Neuronal stem cell (in vitro differentiated cells): ENCODE measurements at regions not wholly inside any gene's neighbourhood (a gene's known extent, or its start where the extent isn't known, plus 50 kb on each side); places are given as distances from the start of the nearest gene placed in this dataset.
A peak's percentile ranks its signal among the peaks of the same experiment; 100 is the strongest.

Source experiments
- DNase-seq: peaks from one replicate; pipeline ENCODE4 v3.0.0-alpha.2; 2013; ENCODE audit warnings: low spot score
- H2AFZ ChIP-seq: one replicate; pipeline ENCODE4 v1.6.1; 2013; ENCODE audit warnings: mild to moderate bottlenecking, low read length, inconsistent platforms
- H2AK5ac ChIP-seq: 2 replicates; pipeline ENCODE4 v1.6.1; 2013; ENCODE audit warnings: low read depth, mild to moderate bottlenecking, inconsistent platforms, low read length, moderate library complexity, mixed read lengths
- H2BK120ac ChIP-seq: 2 replicates; pipeline ENCODE4 v1.6.1; 2013; ENCODE audit warnings: low read depth, mild to moderate bottlenecking, inconsistent platforms, low read length, moderate library complexity, mixed read lengths
- H2BK12ac ChIP-seq: one replicate; pipeline ENCODE4 v1.6.1; 2013; ENCODE audit warnings: low read length, inconsistent platforms
- H2BK15ac ChIP-seq: 2 replicates; pipeline ENCODE4 v1.6.1; 2013; ENCODE audit warnings: mild to moderate bottlenecking, low read length, inconsistent platforms, mixed read lengths
- H2BK5ac ChIP-seq: one replicate; pipeline ENCODE4 v1.6.1; 2013; ENCODE audit warnings: inconsistent platforms, mild to moderate bottlenecking, low read length, moderate library complexity
- H3K14ac ChIP-seq: one replicate; pipeline ENCODE4 v1.6.1; 2013; ENCODE audit warnings: low read length, inconsistent platforms
- H3K18ac ChIP-seq: 2 replicates; pipeline ENCODE4 v1.6.1; 2013; ENCODE audit warnings: low read length, inconsistent platforms
- H3K23ac ChIP-seq: 2 replicates; pipeline ENCODE4 v1.6.1; 2013; ENCODE audit warnings: low read depth, mild to moderate bottlenecking, mixed read lengths, low read length, inconsistent platforms; ENCODE audit not compliant: poor library complexity
- H3K27ac ChIP-seq: replicated peaks from 3 replicates; pipeline ENCODE4 v1.5.1; 2013; ENCODE audit warnings: low read length, inconsistent platforms
- H3K27me3 ChIP-seq, 3 experiments: 2 replicates each; pipeline ENCODE4 v1.6.1; 2013; ENCODE audit warnings: low read length in 3 of 3, mild to moderate bottlenecking in 2 of 3, inconsistent platforms in 1 of 3, low read depth in 1 of 3, mixed read lengths in 1 of 3, moderate library complexity in 1 of 3; ENCODE audit not compliant: control insufficient read depth in 3 of 3, insufficient read depth in 3 of 3
- H3K36me3 ChIP-seq, 2 donors: replicated peaks in 1 of 2; 2 replicates each; pipeline ENCODE4 v1.6.1; 2013; ENCODE audit warnings: low read length in 2 of 2; ENCODE audit not compliant: control insufficient read depth in 2 of 2, insufficient read depth in 2 of 2
- H3K4ac ChIP-seq: 2 replicates; pipeline ENCODE4 v1.6.1; 2013; ENCODE audit warnings: inconsistent platforms, mild to moderate bottlenecking, low read length, moderate library complexity
- H3K4me1 ChIP-seq, 2 donors: 1 replicate in 1 of 2; 2 replicates in 1 of 2; pipeline ENCODE4 v1.6.1; 2013; ENCODE audit warnings: low read length in 2 of 2, low read depth in 1 of 2; ENCODE audit not compliant: control insufficient read depth in 2 of 2, insufficient read depth in 1 of 2
- H3K4me2 ChIP-seq: one replicate; pipeline ENCODE4 v1.6.1; 2013; ENCODE audit warnings: mild to moderate bottlenecking, low read length, inconsistent platforms; ENCODE audit not compliant: insufficient read depth, poor library complexity, severe bottlenecking
- H3K4me3 ChIP-seq, 2 donors: 2 replicates each; pipeline ENCODE4 v1.5.1; 2013; ENCODE audit warnings: low read length in 2 of 2, mild to moderate bottlenecking in 2 of 2, inconsistent platforms in 1 of 2, moderate library complexity in 1 of 2
- H3K79me1 ChIP-seq: one replicate; pipeline ENCODE4 v1.6.1; 2013; ENCODE audit warnings: low read depth, mild to moderate bottlenecking, inconsistent platforms, low read length, moderate library complexity
- H3K9ac ChIP-seq: one replicate; pipeline ENCODE4 v1.6.1; 2013; ENCODE audit warnings: mild to moderate bottlenecking, low read depth, low read length, inconsistent platforms; ENCODE audit not compliant: poor library complexity
- H3K9me3 ChIP-seq, 2 donors: replicated peaks in 1 of 2; 2 replicates each; pipeline versions ENCODE3 to v1.6.1; 2013; ENCODE audit warnings: low read length in 2 of 2, mild to moderate bottlenecking in 2 of 2, inconsistent platforms in 1 of 2, low read depth in 1 of 2, mixed read lengths in 1 of 2, moderate library complexity in 1 of 2; ENCODE audit not compliant: control insufficient read depth in 2 of 2, insufficient read depth in 1 of 2
- H4K8ac ChIP-seq: one replicate; pipeline ENCODE4 v1.6.1; 2013; ENCODE audit warnings: low read depth, mild to moderate bottlenecking, inconsistent platforms, low read length, moderate library complexity
- H4K91ac ChIP-seq: one replicate; pipeline ENCODE4 v1.6.1; 2013; ENCODE audit warnings: low read length, low read depth, mild to moderate bottlenecking, inconsistent platforms; ENCODE audit not compliant: poor library complexity
- WGBS, 2 donors: extraction: QIAGEN DNeasy Blood & Tissue Kit; methylation state at CpG; one replicate each; pipeline ENCODE4 v1.1.7; 2013; ENCODE audit warnings: missing lambda C conversion rate in 2 of 2, mixed read lengths in 1 of 2; ENCODE audit not compliant: insufficient read length in 2 of 2, insufficient replicate concordance in 1 of 2; ENCODE audit errors: extremely low coverage in 2 of 2; 5-methylcytosine and 5-hydroxymethylcytosine counted together

DNA sequence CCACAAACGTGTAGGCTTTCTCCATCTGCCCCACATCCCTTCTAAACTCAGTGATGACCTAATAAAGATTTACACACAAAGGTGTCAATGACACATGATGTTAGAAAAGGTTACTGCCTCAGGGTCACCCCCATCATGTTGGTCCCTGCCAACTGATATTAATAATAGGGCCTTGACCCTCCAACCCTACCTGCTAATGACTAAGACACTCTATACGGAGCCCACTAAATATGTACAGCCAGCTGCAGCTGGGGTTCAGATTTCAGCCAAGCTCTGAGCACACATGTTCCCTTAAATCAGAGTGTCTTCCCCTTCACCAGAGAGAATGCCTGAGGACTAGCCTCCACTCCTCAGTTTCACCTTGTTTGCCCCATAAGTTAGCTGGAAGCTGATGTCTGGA lies 67.4 kb upstream of the SNRPB2 start:
- H3K27ac ChIP-seq = no peak overlapping the region

DNA sequence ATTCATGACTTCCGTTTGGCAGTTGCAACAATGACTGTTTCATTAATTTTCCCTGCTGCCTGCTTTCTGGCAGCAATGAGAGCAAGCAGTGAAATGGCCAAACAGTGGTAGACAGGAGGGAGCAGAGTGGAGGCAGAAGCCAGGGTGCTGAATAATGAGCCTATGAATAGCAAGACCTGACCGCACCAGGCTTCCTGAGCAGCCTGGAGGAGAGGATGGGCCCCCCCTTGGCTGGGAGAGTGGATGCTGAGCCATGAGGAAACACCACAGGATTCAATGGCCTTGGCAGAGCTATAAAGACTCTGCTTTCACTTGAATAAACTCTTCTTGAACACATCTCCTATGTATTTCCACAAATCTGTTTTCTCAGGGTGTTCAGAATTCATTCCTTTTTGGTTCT lies 68.1 kb upstream of the SNRPB2 start:
- no peak for DNase-seq
- Histone ChIP-seq H3K4me2 (no peak overlapping the region), H4K8ac (no peak overlapping the region), H2BK12ac (no peak overlapping the region), H3K4me3 (no peak overlapping the region), H3K23ac (no peak overlapping the region), H4K91ac (no peak overlapping the region), H3K4me1 (no peaks in the 10 kb centered on the region), H3K27ac (no peak overlapping the region), H3K18ac (no peak overlapping the region), H2BK15ac (no peak overlapping the region), H2BK5ac (no peak overlapping the region), H3K9me3 (no peaks in the 10 kb centered on the region), H3K14ac (peak overlapping the region; percentile 42), H3K27me3 (peaks cover 0 to 5% (median 0%) of the 10 kb centered on the region in 3 experiments), H2BK120ac (no peak overlapping the region), H3K4ac (no peak overlapping the region), H3K36me3 (no peaks in the 10 kb centered on the region), H3K79me1 (no peaks in the 10 kb centered on the region), H2AK5ac (no peak overlapping the region), H2AFZ (peak overlapping the region; percentile 62), H3K9ac (no peak overlapping the region)
- WGBS, 2 donors = no CpG with 5 or more reads among the region's 2 CpGs

More for the DNA sequence above, 67.4 kb upstream of the SNRPB2 start:
- Histone ChIP-seq H3K36me3 (no peaks in the 10 kb centered on the region), H2BK5ac (no peak overlapping the region), H2AFZ (no peak overlapping the region), H2BK120ac (no peak overlapping the region), H3K4me1 (no peaks in the 10 kb centered on the region), H3K4me3 (no peak overlapping the region), H3K18ac (no peak overlapping the region), H2BK15ac (no peak overlapping the region), H3K9me3 (no peaks in the 10 kb centered on the region), H3K79me1 (no peaks in the 10 kb centered on the region), H2AK5ac (no peak overlapping the region), H3K9ac (no peak overlapping the region), H2BK12ac (no peak overlapping the region), H3K27me3 (peaks cover 0 to 5% (median 0%) of the 10 kb centered on the region in 3 experiments), H3K4me2 (no peak overlapping the region), H3K4ac (no peak overlapping the region), H4K8ac (no peak overlapping the region), H3K14ac (no peak overlapping the region), H3K23ac (no peak overlapping the region), H4K91ac (no peak overlapping the region)
- no CpG with 5 or more reads among the region's 2 CpGs for WGBS, 2 donors
- DNase-seq = no peak

DNA sequence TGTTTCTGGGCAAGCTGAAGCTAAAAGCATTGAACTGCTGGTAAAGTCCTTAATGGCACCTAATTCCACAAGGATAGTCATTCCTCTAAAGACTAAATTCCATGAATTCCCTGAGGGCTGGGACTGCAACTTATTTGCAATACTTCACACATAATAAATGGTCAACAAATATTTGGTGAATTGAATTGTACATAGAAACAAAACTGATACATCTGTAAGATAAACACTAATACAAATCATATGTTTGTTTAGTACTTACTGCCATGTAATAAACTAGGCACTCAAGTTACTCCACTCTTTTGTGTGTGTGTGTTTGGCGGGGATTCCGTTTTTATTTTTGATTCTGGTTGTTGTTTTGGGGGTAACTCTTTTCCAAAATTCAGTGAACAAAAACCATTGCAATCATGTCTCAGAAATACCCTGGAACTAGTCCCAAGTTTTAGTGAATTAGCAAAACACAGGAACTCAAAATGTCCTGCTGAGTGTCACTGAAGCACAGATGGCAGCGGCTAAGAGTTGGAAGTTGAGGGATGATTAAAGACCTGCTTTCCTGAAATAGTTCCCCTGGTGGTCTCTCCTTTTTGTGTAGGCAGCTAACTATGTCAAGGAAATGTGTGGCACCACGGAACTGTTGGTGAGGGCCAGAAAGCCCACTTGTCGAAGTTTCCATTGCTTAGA lies 74.8 kb upstream of the SNRPB2 start:
- Histone ChIP-seq H2BK15ac (no peak overlapping the region), H3K14ac (no peak overlapping the region), H3K4ac (no peak overlapping the region), H3K23ac (no peak overlapping the region), H2BK120ac (no peak overlapping the region), H3K4me2 (no peak overlapping the region), H3K27me3 (no peaks in the 10 kb centered on the region), H3K9ac (no peak overlapping the region), H3K79me1 (no peaks in the 10 kb centered on the region), H3K4me3 (no peak overlapping the region), H2BK12ac (no peak overlapping the region), H2AK5ac (no peak overlapping the region), H2AFZ (no peak overlapping the region), H4K8ac (no peak overlapping the region), H3K4me1 (no peaks in the 10 kb centered on the region), H3K9me3 (no peaks in the 10 kb centered on the region), H4K91ac (no peak overlapping the region), H2BK5ac (no peak overlapping the region), H3K36me3 (peaks cover 0 to 2% of the 10 kb centered on the region in 2 donors), H3K18ac (no peak overlapping the region), H3K27ac (no peak overlapping the region)
- DNase-seq = no peak
- no CpG with 5 or more reads among the region's 5 CpGs for WGBS, 2 donors

DNA sequence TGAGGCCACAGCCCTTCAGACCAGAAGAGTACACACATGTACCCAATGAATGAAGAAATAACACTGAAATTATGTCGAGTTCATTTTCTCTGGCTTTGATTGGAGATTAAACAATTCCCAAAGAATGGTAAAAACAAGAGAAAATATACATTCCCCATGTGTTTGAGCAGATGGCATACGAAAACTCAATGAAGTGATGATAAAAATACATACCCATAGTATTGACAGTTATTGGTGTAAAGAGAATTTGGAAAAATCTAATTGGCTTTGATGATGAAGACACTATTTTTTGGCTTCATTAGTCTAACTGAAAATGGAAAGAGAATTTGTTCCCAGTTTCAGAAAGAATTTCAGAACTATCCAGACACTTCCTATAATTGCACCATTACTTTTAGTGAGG lies 76.6 kb upstream of the SNRPB2 start:
- no peak overlapping the region for H4K8ac ChIP-seq
- no peak overlapping the region for H2BK5ac ChIP-seq
- H3K18ac ChIP-seq = no peak overlapping the region
- no peak overlapping the region for H3K23ac ChIP-seq
- no peak overlapping the region for H3K4me2 ChIP-seq
- H4K91ac ChIP-seq = no peak overlapping the region
- no CpG with 5 or more reads among the region's 2 CpGs for whole genome bisulfite sequencing, 2 donors
- no peak overlapping the region for H2BK12ac ChIP-seq
- H3K9ac ChIP-seq = no peak overlapping the region
- no peaks in the 10 kb centered on the region for H3K9me3 ChIP-seq
- H3K27me3 ChIP-seq = no peaks in the 10 kb centered on the region
- no peak overlapping the region for H3K27ac ChIP-seq
- H3K79me1 ChIP-seq = no peaks in the 10 kb centered on the region
- no peak overlapping the region for H2BK120ac ChIP-seq
- H3K4ac ChIP-seq = no peak overlapping the region
- H3K36me3 ChIP-seq = peaks cover 0 to 2% of the 10 kb centered on the region in 2 donors
- H3K4me3 ChIP-seq = no peak overlapping the region
- no peak overlapping the region for H3K14ac ChIP-seq
- no peak overlapping the region for H2AK5ac ChIP-seq
- H2BK15ac ChIP-seq = no peak overlapping the region
- DNase-seq = no peak
- no peak overlapping the region for H2AFZ ChIP-seq
- peaks cover 0 to 2% of the 10 kb centered on the region in 2 donors for H3K4me1 ChIP-seq
